ENCODE measurements at regions not wholly inside any gene's neighbourhood (a gene's known extent, or its start where the extent isn't known, plus 50 kb on each side); places are given as distances from the start of the nearest gene placed in this dataset.

GRCh38 chr17:30589431-30589830 is 112.2 kb downstream of the GOSR1 start:
- TF ChIP-seq POLR2A (IDR thresholded peaks at IDR 0.05; ENCODE audit: extremely low read depth, insufficient read length) (no peak), MAX (IDR thresholded peaks at IDR 0.05; ENCODE audit: low read depth, low read length) (no peak), MYC (IDR thresholded peaks at IDR 0.05; ENCODE audit: low read depth, low read length) (no peak), CTCF (IDR thresholded peaks at IDR 0.05; ENCODE audit: low read depth, low read length) (no peak)
- DNase-seq (ENCODE audit: low read depth), result no peak

GRCh38 chr17:30588798-30589247 is 111.6 kb downstream of the GOSR1 start:
- no peak for DNase-seq (ENCODE audit: low read depth)
- no peak overlapping the region for H3K4me3 ChIP-seq (ENCODE audit: low read depth, low read length)
- no peak for TF ChIP-seq MYC (IDR thresholded peaks at IDR 0.05; ENCODE audit: low read depth, low read length)
- TF ChIP-seq POLR2A (IDR thresholded peaks at IDR 0.05; ENCODE audit: extremely low read depth, insufficient read length), result no peak
- TF ChIP-seq CTCF (IDR thresholded peaks at IDR 0.05; ENCODE audit: low read depth, low read length), result no peak
- TF ChIP-seq MAX (IDR thresholded peaks at IDR 0.05; ENCODE audit: low read depth, low read length), result no peak

More at GRCh38 chr17:30589431-30589830, 112.2 kb downstream of the GOSR1 start:
- no peak overlapping the region for H3K4me3 ChIP-seq (ENCODE audit: low read depth, low read length)

- no peak overlapping the region for H3K4me3 ChIP-seq (ENCODE audit: low read depth, low read length)
- DNase-seq (ENCODE audit: low read depth), result peak; percentile 38
- TF ChIP-seq MYC (IDR thresholded peaks at IDR 0.05; ENCODE audit: low read depth, low read length) (no peak), CTCF (IDR thresholded peaks at IDR 0.05; ENCODE audit: low read depth, low read length) (no peak), POLR2A (IDR thresholded peaks at IDR 0.05; ENCODE audit: extremely low read depth, insufficient read length) (no peak), MAX (IDR thresholded peaks at IDR 0.05; ENCODE audit: low read depth, low read length) (no peak)
These were observed 109.8 kb downstream of the GOSR1 start for GRCh38 chr17:30586818-30587595.

GRCh38 chr17:30584810-30585209 is 107.6 kb downstream of the GOSR1 start:
- H3K4me3 ChIP-seq (ENCODE audit: low read depth, low read length), result no peak overlapping the region
- DNase-seq (ENCODE audit: low read depth), result no peak
- TF ChIP-seq CTCF (IDR thresholded peaks at IDR 0.05; ENCODE audit: low read depth, low read length), result no peak
- no peak for TF ChIP-seq MAX (IDR thresholded peaks at IDR 0.05; ENCODE audit: low read depth, low read length)
- no peak for TF ChIP-seq POLR2A (IDR thresholded peaks at IDR 0.05; ENCODE audit: extremely low read depth, insufficient read length)
- TF ChIP-seq MYC (IDR thresholded peaks at IDR 0.05; ENCODE audit: low read depth, low read length), result no peak

GRCh38 chr17:30580916-30581315 is 103.7 kb downstream of the GOSR1 start:
- TF ChIP-seq MYC (IDR thresholded peaks at IDR 0.05; ENCODE audit: low read depth, low read length), result no peak
- no peak for TF ChIP-seq CTCF (IDR thresholded peaks at IDR 0.05; ENCODE audit: low read depth, low read length)
- no peak for TF ChIP-seq POLR2A (IDR thresholded peaks at IDR 0.05; ENCODE audit: extremely low read depth, insufficient read length)
- TF ChIP-seq MAX (IDR thresholded peaks at IDR 0.05; ENCODE audit: low read depth, low read length), result no peak
- H3K4me3 ChIP-seq (ENCODE audit: low read depth, low read length), result no peak overlapping the region
- no peak for DNase-seq (ENCODE audit: low read depth)

Data from NB4 (cell line).